DMS 273 (cell line): ENCODE measurements at regions not wholly inside any gene's neighbourhood (a gene's known extent, or its start where the extent isn't known, plus 50 kb on each side); places are given as distances from the start of the nearest gene placed in this dataset.
"Not testable (repeated sequence)": the region's sequence is repeated elsewhere in the genome, so short reads cannot be mapped to it uniquely, and the experiment has no call there.

Experiments used
- DNase-seq: peaks from one replicate; lab custom pipeline; 2025; ENCODE audit not compliant: unreplicated experiment; lab: John Stamatoyannopoulos, UW

DNA sequence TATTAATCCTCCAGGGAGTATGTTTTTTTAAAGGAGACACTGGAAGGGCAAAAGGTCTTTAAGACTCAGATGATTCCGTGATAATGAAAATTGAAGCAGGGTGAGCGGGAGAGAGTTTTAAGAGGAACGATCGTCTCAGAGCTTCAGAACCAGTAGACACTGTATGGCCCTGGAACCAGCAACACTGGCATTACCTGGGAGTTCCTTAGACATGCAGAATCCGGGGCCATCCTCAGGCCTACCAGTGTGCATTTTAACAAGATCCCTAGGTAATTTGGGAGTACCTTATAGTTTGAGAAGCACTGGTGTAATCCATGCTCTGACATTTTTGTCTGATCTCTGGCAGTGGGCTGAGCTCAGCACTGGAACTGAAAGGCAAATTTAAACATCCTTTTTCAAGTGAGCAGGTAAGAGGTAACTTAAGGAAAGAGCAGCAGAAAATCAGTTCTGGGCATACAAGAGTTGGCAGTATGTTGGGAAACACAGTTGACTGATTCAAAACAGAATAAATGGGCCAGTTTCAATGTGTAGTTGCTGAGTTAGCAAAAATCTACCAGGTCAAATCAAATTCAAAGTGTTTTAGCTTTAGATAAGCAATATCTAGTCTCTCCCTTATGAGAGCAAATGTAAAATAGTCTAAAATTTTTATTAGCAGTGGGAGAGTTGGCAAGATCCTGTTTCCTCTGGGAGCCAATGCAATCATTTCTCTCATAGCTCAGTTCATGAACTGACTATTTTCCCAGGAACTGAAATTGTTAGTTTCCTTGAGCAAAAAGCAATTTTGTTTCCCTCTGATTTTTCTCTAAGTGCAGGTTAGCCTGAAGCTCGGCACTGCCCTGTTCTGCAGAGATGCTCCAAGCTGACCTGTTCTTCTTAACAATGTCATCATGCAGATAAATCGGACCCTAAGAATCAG lies 97.2 kb upstream of the ELMO1 start:
- no peak for DNase-seq

DNA sequence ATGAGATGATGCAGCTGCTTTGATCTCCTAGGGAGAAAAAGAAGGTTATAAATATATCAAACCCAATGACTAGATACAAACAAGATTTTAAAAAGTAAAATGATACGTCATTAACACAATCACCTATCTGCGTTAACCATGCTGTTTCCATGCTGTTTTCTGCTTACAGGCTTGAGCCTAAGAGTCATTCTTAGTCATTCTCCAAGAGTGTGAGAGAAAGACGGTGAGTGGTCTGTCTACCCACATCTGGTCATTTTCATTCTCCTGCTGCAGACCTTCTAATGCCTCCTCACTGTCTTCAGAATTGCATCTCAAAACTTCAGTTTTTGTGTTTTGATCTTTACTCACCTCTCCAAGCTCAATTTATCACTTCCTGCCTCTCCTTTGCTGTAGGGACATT lies 98.0 kb upstream of the ELMO1 start:
- DNase-seq: no peak

DNA sequence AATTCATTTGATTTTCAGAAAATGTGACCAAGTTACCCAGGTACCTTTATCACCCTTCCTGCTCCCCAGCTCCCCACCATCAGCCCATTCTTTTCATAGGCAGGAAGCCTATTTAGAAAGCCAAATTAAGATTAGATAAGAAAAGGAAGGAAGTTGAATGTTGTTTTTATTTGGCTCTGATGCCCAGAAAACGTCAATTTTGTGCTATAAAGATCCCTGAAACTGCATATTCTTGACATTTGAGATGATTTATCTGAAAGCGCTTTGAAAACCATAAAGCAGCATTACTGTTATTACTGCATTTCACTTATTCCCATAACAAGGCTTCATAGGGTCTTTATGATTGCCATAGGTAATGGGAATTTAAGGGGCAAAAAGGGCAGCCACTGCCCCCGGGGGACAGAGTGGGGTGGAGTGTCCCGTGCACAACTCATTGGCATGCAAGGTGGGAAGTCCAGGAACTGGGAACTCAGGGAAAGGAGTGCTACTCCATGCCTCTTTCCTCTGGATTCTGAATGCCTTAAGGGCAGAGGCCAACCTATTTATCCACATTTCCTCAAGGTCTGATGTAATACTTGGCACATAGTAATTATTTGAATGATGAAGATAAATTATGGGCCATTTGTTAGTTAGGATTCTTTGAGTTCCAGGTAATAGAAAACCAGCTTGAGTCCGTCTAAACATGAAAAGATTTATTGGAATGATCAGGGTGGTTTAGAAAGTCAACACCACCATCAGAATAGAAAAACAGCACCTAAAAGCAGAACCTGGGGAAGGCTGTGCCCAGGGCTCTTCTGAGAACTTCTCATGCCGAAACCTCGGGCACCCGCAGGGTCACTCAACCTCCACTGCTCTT lies 100.6 kb upstream of the ELMO1 start:
- no peak for DNase-seq

DNA sequence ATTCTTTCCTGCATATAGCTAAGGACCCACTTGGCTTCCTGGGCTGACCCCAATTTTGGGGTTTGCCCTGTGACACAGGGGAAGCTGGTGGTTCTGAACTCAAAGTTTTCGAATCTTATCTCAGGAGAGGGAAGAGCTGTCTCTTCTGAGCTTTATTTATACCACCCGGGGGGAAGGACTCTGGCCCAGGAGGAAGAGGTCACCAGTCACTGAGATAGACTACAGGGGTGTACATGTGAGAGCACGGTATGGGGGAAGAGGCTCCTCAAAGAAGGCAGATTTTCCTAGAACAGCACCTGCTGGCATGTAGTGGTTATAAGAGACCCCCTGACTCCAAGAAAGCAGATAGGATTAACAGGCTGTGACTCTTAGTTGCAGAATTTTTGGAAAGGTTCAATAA lies 101.8 kb upstream of the ELMO1 start:
- DNase-seq: no peak

- no peak for DNase-seq
Measured at GRCh38 chr7:37550872-37551271, 102.2 kb upstream of the ELMO1 start.

- no peak for DNase-seq
Measured at GRCh38 chr7:37552030-37552429, 103.4 kb upstream of the ELMO1 start.

- DNase-seq: not testable (repeated sequence)
Measured at GRCh38 chr7:37552439-37552838, 103.8 kb upstream of the ELMO1 start.

DNA sequence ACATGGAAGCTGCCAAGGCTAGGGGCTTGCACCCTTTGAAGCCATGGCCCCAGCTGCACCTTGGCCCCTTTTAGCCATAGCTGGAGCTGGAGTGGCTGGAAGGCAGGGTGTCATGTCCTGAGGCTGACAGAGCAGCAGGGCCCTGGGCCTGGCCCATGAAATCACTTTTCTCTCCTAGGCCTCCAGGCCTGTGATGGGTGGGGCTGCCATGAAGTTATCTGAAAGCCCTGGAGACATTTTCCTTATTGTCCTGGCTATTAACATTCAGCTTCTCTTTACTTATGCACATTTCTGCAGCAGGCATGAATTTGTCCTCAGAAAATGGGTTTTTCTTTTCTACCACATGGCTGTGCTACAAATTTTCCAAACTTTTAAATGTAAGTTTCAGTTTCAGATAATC lies 106.9 kb upstream of the ELMO1 start:
- DNase-seq: no peak

GRCh38 chr7:37557571-37558209 lies 109.0 kb upstream of the ELMO1 start:
- DNase-seq: no peak

DNA sequence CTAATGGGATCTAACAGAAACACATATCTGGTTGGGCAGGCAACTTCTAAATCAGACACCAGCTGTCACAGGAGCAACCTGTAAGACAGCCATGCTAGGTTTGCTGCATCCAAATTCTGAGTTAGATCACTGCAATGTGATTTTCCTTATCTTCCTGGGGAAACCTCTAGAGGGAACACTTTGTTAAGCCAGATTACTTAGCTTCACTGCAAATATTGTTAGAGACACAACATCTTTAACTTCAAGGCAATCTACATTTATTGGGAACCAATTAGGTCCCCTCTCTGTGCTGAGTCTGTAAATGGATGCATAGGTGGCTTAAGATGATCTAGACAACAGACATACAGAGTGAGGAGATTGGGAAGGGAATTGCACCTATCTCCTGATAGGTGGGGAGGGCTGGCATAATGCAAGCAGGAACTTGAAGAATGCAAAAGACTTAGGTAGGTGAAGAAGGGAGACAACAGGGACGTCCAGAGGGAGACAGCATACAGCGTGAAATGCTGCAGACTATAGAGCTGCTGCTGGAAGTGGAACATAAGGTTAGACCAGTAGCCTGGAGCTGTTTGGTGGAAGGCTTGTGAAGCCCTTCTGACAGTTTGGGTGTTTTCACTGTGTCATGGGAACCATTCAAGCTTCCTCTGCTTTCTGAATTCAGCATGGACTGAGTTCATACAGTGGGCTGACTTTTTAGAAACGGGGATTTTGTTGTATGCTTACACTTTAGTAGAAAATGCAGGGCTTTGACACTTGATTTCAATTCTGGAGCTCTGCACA lies 109.8 kb upstream of the ELMO1 start:
- DNase-seq: peak; percentile 24

GRCh38 chr7:37570145-37570544 lies 113.4 kb upstream of the GPR141 start:
- DNase-seq: no peak

DNA sequence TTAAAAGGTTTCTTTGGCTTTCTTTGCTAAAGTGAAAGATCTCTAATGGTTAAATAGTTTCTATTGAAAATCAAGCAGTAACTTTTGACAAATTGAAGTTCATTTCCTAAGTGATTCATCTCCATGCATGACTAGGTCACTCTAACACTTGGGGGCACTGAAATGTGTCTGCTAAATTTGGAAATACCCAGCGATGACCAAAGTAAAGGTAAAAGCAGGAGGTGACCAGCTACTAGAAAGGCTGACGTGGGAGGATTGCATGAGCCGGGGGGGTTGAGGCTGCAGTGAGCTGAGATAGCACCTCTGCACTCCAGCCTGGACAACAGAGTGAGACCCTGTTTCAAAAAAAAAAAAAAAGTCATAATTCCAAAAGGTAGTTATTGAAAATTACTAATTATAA lies 111.8 kb upstream of the GPR141 start:
- DNase-seq: no peak

- no peak for DNase-seq
Measured at GRCh38 chr7:37577412-37577811, 106.2 kb upstream of the GPR141 start.

- no peak for DNase-seq
Measured at GRCh38 chr7:37577901-37578300, 105.7 kb upstream of the GPR141 start.

GRCh38 chr7:37578350-37578749 lies 105.2 kb upstream of the GPR141 start:
- DNase-seq: no peak

- DNase-seq: peak; percentile 35
Measured at GRCh38 chr7:37580376-37580775, 103.2 kb upstream of the GPR141 start.

DNA sequence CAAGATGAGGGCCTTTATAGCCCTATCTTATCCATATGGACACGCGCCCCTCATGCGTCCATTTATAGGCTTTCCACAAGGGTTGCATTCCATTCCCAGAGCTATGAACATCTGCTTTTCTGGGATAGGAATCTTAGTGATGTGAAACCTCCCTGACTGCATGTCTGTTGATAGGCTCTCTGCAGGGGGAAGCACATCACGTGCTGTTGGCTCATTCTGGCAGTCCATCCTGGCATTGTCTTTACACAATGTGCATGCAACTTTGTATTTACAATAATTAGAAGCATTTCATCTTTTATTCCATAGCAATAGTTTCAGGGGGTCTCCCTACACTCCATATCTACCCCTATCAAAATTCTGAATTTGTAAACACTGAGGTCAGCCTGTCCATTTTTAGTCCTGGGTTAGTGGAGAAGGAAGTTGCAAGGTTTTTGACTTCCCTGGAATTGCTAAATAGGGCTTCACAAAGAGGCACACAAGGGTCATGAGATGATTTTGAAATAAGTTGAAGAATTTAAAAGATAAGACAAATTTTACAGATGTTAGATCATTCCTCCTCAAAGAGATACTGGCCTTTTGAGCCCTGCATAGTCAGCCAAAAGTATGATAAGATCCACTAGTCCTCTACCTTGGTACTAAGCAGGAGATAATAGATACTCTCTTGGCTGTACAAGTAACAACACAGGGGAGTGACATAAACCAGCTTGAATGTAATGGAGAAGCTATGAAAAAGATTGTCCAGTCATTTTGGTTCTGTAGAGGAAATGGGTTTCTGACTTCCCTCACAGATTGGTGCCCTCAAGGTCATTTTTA lies 98.7 kb upstream of the GPR141 start:
- DNase-seq: not testable (repeated sequence)

DNA sequence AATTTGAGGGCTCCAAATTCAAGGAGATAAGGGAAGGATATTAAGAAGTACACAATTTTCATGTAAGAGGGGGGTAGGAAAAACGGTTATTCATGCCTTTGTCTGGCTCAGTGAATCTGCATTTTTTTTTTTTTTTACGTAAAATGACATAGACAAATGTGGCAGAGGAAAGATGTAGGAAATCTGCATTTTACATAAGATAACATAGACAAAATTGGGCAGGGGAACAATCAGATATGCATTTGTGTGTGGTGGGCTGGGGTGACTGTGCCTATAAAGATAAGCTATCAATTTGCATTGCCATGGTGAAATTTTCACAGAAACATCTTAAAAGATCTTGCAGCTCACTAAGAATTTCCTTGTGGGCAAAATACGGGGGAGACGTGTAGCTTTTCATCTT lies 92.7 kb upstream of the GPR141 start:
- DNase-seq: no peak

- peak; percentile 42 for DNase-seq
Measured at GRCh38 chr7:37592366-37592765, 91.2 kb upstream of the GPR141 start.

GRCh38 chr7:37594602-37595001 lies 89.0 kb upstream of the GPR141 start:
- DNase-seq: no peak
